GM18870 (cell line): ENCODE measurements at regions not wholly inside any gene's neighbourhood (a gene's known extent, or its start where the extent isn't known, plus 50 kb on each side); places are given as distances from the start of the nearest gene placed in this dataset.

Experiments used
- ATAC-seq: cut with Tn5 transposase; IDR thresholded peaks from one replicate; pipeline ENCODE4 v1.9.1; 2021; ENCODE audit warnings: moderate library complexity; ENCODE audit not compliant: unreplicated experiment

DNA sequence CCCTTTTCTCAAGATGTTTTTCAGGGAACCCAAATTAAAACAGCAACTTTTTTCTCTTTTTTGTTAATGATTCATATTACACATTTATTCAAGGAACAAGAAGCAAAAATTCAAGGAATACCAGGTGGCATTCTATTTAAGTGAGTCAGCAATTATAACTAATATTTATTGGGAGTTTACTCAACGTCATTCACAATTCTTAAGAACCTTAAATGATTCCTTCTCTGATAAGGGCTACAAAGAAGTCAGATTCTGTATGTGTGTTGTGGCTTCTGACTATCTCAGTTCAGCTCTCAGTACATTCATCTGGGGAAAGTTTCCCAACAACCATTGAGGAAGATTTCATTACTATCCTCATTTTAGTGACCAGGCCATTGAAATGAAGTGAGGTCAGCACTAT, 470.7 kb upstream of the AKR1E2 start:
- ATAC-seq, result no peak

DNA sequence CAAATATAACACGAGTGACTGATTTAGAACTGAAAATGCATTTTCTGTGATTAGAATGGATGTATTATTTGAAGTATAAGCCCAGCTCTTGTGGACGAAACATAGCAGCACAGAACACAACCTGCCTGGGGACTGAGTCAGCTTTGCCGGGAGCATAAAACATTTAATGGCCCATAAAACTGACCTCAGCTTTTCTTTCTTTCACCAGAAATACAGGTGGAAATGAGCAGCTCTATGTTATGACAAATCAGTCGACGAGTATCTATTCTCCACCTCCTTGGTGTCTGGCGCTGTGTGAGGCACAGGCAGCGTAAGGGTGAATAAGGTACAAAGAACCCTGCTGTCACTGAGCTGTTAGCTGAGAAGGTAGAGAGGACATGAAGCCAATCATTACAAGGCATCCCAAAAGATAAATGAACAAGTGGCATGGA, 471.6 kb upstream of the AKR1E2 start:
- ATAC-seq, result no peak

DNA sequence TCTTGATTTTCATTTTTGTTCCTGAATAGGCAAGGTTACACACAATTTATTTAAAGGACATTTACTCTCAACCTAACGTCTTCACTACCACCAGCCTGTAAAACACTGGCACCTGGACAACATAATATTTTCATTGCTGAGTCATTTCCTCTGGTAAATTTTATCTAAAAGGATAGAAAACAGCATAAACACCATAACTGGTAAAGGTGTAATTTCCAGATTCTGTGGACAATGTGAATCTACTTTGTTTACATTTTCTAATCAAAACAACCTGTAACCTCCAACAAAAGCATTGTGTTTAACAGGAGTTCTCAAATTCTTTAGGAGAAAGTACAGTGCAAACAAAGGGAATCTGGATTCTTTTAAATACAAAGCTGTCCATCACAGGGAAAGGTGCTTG, 472.0 kb upstream of the AKR1E2 start:
- ATAC-seq, result no peak

DNA sequence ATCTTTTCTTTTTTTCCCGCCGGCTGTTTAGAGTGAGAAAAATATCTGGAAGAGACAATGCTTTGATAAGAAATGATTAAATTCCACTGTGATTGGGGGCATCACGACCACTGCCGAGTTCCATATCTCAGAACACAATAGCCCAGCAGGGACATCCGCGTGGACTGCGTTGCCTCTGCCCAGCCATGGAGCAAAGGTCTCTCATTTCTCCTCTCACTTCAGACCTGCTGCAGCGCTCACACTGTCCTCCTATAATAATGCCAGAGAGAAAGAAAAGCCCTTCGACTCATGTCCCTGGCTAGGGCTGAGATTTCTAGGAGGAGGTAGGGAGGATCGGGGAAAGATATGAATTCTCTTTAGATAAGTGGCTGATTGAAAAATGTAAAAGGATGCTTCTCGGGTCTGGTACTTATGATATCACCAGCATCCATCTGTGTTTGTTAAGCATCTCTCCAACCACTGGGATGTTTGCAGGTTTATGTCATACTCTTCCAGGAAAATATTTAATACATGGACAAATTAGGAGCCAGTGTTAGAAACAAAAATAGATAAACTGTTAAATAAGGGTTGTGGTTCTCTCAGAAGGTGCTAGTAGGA, 472.9 kb upstream of the AKR1E2 start:
- no peak for ATAC-seq

DNA sequence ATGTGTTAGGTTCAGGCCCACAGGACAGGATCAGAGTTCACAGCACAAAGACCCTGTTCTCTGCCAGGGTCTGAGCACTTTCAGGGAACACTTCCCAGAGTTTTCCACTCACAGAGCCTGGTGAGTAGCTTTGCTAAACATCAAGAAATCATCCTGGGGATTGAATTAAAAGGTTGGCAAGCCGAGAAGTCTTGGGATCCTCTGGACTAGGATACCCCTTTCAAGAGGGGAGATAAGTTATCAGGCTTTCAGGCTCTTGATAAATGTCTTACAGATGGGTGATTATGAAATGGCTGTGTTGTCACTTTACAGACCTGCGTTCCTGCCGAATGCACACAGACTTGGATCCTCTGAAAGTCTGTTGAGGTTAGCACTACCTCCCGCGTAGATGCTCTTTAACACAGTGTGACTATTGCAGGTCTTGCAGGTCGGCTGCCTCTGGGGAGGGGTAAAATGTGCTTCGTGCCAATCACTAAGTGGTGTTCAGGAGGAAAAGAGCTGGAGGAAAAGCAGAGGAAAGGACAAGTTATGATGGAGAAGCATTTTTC, 473.5 kb upstream of the AKR1E2 start:
- no peak for ATAC-seq

DNA sequence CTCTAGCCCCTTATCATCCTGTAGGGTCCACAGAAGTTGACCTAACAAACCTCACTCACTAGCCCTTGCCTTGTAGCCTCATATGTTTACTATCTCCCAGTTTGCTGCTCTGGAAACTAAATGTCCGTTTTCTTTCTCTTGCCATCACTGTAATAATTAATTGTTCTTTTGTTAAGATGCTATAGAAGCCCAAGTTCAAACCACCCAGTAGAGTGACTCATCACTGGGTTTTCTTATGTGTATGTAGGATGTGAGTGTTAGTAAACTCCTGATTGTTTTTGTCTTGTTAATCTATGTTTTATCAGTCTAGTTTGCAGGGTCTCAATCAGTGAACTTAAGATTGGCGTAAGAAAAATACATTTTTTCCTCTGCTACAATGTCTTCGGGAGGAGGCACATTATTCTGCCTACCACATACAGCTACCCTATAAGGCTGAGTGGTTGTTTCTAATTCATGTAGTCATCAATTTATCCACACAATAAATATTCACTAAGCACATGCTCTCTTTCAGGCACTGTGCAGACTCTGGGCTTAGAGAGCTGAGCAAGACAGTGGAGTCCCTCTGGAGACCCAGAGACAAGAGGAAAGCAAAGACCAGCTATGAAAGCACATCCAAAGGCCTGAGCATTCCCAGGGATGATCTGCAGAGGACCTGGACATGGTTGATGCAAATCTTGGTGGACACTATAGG, 474.1 kb upstream of the AKR1E2 start:
- ATAC-seq, result no peak

DNA sequence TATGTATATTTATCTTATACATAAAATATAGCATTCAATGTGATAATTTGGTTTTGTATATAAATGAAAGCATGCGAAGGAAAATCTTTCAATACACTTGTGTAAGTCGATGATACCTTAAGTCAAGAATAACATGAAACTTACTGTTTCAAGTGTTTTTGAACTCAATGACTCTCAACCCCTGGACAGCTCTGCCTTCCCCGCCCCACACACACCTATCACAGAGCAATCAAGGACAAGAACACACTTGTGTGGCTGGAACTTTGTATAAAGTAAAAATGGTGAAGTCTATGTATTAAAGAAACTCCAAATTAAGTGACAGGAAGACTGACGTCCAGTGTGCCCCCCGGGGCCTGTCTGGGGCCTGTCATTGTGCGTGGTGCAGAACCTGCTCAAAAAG, 478.6 kb upstream of the AKR1E2 start:
- no peak for ATAC-seq

DNA sequence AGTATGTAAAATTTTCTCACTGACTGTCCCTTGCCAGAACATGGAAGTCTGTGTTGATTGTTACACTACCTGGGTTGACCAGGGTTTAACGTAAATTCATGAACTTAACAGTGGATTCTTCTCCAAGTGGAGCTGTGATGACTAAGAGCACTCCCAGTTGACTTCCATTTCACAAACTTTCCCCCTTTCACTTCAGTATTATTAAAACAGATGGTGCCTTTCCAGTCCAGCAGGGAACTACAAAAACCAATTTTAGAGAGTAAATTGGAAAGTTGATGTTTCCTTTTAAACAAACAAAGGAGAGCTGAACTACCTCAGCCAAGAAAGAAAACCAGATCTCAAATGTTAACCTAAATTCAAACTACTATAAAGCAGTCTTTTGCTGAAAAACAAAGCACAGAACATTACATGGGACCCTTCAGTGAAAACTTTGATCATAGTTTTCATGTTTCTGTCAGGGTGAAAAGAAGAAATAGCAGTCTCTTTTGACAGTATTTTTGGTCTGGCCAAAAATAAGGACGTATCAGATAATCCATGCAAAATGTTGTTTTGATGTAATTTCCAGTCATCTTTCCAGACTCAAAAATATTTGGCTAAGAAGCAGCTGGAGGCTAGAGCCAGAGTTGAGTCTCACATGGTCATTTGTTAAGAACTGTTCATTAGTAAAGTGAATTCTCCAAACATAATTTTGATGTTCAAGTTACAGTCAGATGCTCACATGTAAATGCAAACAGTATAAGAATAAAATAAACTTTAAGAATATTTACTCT, 479.9 kb upstream of the AKR1E2 start:
- no peak for ATAC-seq

DNA sequence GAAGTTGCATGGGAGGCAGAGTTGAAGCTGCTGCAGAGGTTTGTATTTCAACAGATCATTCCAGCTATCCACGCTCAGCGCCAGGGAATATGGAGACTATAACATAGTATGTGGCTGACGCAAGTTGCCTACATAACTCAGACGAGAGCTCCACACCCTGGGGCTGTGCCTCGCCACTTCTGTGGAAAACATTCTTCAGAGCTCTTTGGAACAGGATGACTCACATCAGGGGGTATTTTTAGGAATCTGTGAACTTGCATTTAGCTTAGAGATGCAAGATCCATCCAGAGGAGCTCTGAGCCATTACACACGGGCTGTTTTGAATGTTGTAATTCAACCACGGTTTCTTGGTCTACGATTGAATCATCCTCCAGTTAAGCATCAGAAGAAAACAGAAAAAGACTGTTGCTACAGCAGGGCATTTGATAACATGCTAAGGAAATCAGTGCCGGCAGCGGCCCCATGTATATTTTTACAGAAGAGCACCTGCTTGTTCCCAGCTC, 481.5 kb upstream of the AKR1E2 start:
- no peak for ATAC-seq

DNA sequence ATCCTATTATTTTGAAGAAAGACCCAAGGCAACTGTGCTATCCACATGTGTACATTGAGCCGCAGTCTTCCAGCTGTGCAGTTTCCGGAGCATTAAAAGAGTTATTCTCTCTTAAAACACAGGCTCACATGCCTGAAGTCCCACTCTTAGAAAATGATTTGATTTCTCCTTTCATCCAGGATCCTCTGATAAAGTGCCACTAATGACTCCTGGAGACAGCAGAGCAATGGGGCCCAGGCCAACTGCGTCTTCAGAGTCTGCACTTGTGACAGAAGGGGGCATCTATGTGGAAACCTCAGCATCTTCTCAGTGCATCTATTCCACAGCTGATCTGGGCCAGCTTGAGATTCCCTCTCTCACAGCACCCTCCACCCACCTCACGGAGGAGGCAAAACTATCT, 482.1 kb upstream of the AKR1E2 start:
- no peak for ATAC-seq

DNA sequence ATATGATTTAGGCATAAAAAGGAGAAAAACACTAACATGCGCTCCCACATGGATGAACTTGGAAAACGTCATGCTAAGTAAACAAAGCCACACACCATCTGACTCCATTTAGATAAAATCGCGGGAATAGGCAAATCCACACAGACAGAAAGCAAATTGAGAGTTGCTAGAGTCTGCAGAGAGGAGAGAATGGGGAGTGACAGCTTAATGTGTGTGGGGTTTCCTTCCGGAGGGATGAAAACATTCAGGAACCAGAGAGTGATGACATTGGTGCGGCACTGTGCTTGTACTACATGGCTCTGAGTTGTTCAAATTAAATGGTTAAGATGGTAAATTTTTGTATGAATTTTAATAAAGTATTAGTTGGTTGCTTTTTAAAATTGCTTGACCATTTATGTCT, 482.9 kb upstream of the AKR1E2 start:
- no peak for ATAC-seq

DNA sequence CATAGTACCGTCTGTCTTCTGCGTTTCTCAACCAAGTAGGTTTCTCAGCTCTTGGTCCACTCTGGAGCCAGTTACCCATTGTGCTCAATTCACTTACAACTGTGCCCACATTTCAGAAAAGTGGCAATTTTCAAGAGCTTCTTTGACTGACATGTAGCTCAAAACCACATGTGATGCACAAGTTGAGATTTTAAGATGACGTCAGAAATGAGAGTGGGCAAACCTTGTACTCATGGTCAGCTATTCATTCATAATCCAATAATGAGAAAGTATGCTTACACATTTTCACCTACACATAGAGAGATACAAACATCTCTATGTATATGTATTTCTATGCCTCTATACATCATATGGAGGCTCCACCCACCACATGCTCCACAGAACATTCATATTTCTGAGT, 487.2 kb upstream of the AKR1E2 start:
- no peak for ATAC-seq

DNA sequence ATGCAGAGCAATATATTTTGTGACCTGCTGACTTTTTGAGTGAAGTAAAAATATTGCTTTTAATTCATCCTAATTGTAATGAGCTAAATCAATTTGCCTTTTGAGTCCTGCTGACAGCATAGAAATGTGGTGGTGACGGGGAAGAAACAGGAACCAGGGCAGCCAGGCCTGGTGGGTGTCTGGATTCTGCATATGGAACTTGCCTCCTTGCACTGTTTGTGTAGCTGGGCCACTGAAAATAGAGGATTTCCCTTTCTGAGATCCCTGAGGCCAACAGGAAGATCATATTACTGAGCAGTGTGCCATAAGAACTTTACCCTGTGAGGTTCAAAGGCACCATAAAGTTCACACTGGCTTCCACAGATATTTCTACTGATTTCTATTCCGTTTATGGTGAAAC, 488.4 kb upstream of the AKR1E2 start:
- ATAC-seq, result no peak

DNA sequence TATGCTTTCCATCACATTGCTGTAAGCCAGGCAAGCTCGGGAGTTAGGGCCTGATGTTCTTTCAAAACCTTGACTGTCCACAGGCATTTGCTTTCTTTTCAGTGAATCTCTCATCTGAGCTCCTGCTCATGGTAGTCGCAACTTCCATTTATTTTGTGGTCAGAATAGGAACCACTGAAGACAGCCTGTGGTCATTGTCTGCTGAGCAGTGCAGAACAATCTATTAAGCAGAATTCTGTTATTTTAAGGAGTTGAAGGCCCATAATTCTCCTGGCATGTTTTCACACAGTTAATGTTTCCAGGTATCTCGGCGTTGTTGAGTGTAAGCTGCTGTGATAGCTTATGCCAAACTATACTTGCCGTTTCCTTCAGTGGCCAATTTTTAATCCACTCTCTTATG, 491.1 kb upstream of the AKR1E2 start:
- ATAC-seq, result no peak

DNA sequence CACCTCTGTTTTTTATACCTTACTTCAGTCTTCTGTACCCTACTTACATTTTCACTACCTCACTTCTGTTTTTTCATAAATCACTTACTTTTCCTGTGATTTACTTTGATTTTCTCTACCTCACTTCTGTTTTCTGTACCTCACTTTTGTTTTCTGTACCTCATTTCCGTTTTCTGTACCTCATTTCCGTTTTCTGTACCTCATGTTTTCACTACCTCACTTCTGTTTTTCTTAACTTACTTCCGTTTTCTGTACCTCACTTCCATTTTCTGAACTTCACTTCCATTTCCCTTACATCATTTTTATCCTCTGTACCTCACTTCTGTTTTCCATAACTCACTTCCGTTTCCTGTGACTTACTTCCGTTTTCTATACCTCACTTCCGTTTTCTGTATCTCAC, 492.0 kb upstream of the AKR1E2 start:
- ATAC-seq, result no peak

DNA sequence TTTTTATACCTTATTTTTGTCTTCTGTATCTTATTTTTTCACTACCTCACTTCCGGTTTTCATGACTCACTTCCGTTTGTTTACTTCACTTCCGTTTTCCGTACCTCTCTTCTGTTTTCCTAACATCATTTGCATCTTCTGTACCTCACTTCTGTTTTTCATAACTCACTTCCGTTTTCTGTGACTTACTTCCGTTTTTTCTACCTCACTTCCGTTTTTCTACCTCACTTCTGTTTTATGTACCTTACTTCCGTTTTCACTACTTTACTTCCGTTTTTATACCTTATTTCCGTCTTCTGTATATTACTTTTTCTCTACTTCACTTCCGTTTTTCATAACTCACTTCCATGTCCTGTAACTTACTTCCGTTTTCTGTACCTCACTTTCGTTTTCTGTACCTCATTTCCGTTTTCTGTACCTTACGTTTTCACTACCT, 492.5 kb upstream of the AKR1E2 start:
- no peak for ATAC-seq

DNA sequence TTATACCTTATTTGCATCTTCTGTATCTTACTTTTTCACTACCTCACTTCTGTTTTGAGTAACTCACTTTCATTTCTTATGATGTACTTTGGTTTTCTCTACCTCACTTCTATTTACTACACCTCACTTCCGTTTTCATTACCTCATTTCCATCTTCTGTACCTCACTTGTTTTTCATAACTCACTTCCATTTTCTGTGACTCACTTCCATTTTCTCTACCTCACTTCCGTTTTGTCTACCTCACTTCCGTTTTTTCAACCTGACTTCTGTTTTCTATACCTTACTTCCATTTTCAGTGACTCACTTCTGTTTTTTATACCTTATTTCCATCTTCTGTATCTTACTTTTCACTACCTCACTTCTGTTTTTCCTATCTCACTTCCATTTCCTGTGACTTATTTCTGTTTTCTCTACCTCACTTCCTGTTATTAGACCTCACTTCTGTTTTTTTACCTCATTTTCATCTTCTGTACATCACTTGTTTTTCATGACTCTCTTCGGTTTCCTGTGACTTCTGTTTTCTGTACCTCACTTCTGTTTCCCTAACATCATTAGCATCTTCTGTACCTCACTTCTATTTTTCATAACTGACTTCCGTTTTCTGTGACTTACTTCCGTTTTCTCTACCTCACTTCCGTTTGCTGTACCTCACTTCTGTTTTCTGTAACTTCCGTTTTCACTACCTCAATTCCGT, 493.1 kb upstream of the AKR1E2 start:
- ATAC-seq, result no peak

DNA sequence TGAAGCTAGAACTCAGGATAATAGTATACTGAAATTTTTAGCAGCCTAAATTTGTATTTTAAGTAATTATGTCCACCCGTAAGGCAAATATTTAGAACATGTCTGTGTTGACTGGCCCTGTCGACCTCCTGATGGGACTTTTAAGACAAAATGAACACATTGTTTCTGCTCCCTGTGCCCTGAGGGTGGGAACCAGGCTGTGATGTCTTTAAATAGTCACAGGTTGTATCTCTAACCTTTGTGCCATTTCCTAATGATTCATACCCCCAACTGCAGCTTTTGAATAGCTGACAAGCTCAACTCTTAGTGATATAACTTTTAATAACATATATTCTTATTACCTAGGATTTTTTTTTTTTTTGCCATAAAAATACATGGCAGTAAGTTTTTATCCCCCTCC, 494.9 kb upstream of the AKR1E2 start:
- no peak for ATAC-seq

DNA sequence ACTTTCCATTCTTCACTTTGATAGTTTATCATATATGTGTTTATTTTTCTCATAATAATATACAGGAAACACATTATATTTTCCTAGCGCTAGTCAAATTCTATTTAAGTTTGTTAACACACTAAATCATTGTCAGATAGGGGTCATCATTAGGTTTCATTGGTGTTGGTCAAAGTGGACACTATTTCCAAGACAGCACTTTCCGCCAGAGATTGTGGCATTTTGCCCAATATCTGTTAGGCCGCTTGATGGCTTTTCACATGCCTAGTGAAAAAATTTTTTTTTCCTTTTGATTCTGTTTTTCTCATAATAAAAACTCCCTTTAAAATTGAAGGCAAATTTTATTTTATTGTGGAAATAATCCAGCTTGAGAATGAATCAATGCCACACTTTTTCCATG, 495.4 kb upstream of the AKR1E2 start:
- no peak for ATAC-seq

DNA sequence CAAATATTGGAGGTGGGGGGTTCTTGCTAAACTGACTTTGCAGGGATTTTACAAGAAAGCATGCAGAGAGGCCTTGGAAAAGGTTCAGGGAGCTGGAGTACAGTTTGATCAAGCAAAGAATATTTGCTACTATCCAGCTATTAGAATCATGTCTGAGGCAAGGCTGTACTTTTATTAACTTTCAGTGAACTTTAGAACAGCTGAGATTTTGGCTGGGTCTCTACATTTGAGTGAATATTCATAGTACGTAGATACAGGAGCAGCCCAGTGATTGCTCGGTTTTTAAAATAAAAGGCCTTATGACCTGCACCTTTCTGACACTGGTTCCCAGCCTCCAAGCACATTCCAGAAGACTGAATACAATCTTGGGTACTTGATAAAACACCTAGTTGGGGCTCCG, 496.8 kb upstream of the AKR1E2 start:
- ATAC-seq, result no peak

DNA sequence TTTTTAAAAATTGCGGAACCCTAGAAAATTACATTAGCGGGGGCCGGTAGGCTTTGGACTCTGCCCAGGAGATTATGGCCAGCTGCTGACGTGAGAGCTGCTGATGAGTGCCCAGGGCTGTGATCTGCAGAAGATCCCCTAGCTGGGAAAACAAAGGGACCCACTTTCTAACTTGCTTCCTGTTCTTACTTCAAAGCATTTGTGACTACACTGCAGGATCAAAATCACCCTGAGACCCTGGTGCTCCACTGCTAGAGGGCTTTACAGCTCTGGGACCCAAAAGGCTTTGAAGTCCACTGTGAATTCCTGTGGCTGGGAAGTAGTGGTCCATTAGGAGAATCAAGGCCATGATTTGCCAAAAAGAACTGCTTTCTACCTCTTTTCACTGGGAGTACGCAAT, 499.4 kb upstream of the AKR1E2 start:
- ATAC-seq, result no peak
